ENCODE measurements at regions not wholly inside any gene's neighbourhood (a gene's known extent, or its start where the extent isn't known, plus 50 kb on each side); places are given as distances from the start of the nearest gene placed in this dataset.
"Not testable (repeated sequence)": the region's sequence is repeated elsewhere in the genome, so short reads cannot be mapped to it uniquely, and the experiment has no call there.

- DNase-seq = no peak
Observed at GRCh38 chr12:11980115-11980514, 90.6 kb upstream of the BCL2L14 start.

- peak in 2 of 4 experiments; percentile 4 to 13 for DNase-seq
Observed at GRCh38 chr12:11981121-11981733, 89.5 kb upstream of the BCL2L14 start.

GRCh38 chr12:11984417-11984816 is 86.3 kb upstream of the BCL2L14 start:
- DNase-seq = no peak

GRCh38 chr12:11986165-11986564 is 84.6 kb upstream of the BCL2L14 start:
- DNase-seq = no peak

GRCh38 chr12:11987901-11988300 is 82.8 kb upstream of the BCL2L14 start:
- no peak for DNase-seq

GRCh38 chr12:11991604-11992003 is 79.1 kb upstream of the BCL2L14 start:
- DNase-seq = no peak

GRCh38 chr12:11992515-11992914 is 78.2 kb upstream of the BCL2L14 start:
- no peak for DNase-seq

- DNase-seq = not testable (repeated sequence)
Observed at GRCh38 chr12:11998307-11998943, 72.3 kb upstream of the BCL2L14 start.

GRCh38 chr12:11998944-11999315 is 71.8 kb upstream of the BCL2L14 start:
- DNase-seq = no peak

GRCh38 chr12:12003609-12004008 is 67.1 kb upstream of the BCL2L14 start:
- no peak for DNase-seq

- no peak for DNase-seq
Observed at GRCh38 chr12:12004524-12004923, 66.2 kb upstream of the BCL2L14 start.

GRCh38 chr12:12007001-12007712 is 63.6 kb upstream of the BCL2L14 start:
- DNase-seq = peak in 2 of 4 experiments; percentile 26 to 31

GRCh38 chr12:12007713-12008231 is 63.0 kb upstream of the BCL2L14 start:
- DNase-seq = no peak

- DNase-seq = no peak
Observed at GRCh38 chr12:12008232-12008850, 62.4 kb upstream of the BCL2L14 start.

GRCh38 chr12:12008931-12009611 is 61.7 kb upstream of the BCL2L14 start:
- DNase-seq = peak in 1 of 4 experiments; percentile 10

- DNase-seq = not testable (repeated sequence)
Observed at GRCh38 chr12:12009749-12010276, 60.9 kb upstream of the BCL2L14 start.

GRCh38 chr12:12010277-12011039 is 60.3 kb upstream of the BCL2L14 start:
- DNase-seq = no peak

GRCh38 chr12:12011880-12012260 is 58.9 kb upstream of the BCL2L14 start:
- DNase-seq = no peak

GRCh38 chr12:12015073-12015685 is 55.6 kb upstream of the BCL2L14 start:
- no peak for DNase-seq

- DNase-seq = no peak
Observed at GRCh38 chr12:12016284-12017100, 54.2 kb upstream of the BCL2L14 start.

All from activated CD4-positive, CD25-positive, alpha-beta regulatory T cell (primary cell).